ENCODE measurements at regions not wholly inside any gene's neighbourhood (a gene's known extent, or its start where the extent isn't known, plus 50 kb on each side); places are given as distances from the start of the nearest gene placed in this dataset.

- H3K27me3 ChIP-seq (ENCODE audit: insufficient read depth, low read length, poor library complexity, severe bottlenecking) = no peaks in the 10 kb centered on the region
- no peaks in the 10 kb centered on the region for H3K9me3 ChIP-seq (ENCODE audit: insufficient read depth, low read depth, low read length)
- peaks cover 20% of the 10 kb centered on the region for H3K4me1 ChIP-seq (ENCODE audit: insufficient read depth, low read length, poor library complexity, severe bottlenecking)
- no peak overlapping the region for H2AFZ ChIP-seq (ENCODE audit: low read length)
- no peaks in the 10 kb centered on the region for H3K36me3 ChIP-seq (ENCODE audit: insufficient read depth, low read length)
- no peaks in the 10 kb centered on the region for H4K20me1 ChIP-seq (ENCODE audit: insufficient read depth, low read length, poor library complexity, severe bottlenecking)
- H3K4me3 ChIP-seq (ENCODE audit: low read length, poor library complexity, severe bottlenecking) = no peak overlapping the region
- H3K79me2 ChIP-seq (ENCODE audit: insufficient read depth, low read length) = no peaks in the 10 kb centered on the region
- H3K9me2 ChIP-seq (replicated peaks; ENCODE audit: low read depth, low read length) = no peaks in the 10 kb centered on the region
- no peaks in the 10 kb centered on the region for H3F3A ChIP-seq (ENCODE audit: low read depth)
- H3K4me2 ChIP-seq (ENCODE audit: low read depth, low read length, poor library complexity, severe bottlenecking) = no peak overlapping the region
- no peak overlapping the region for H3K9ac ChIP-seq (ENCODE audit: low read depth, low read length, poor library complexity, severe bottlenecking)
- TF ChIP-seq CTCF (conservative IDR thresholded peaks at IDR 0.05; ENCODE audit: low read length) (no peak), EZH2phosphoT487 (IDR thresholded peaks at IDR 0.05; ENCODE audit: borderline replicate concordance) (no peak)
Measured at GRCh38 chr2:47686018-47686417, 96.9 kb upstream of the MSH6 start.

- H3K4me2 ChIP-seq (ENCODE audit: low read depth, low read length, poor library complexity, severe bottlenecking) = no peak overlapping the region
- no peaks in the 10 kb centered on the region for H3K36me3 ChIP-seq (ENCODE audit: insufficient read depth, low read length)
- H4K20me1 ChIP-seq (ENCODE audit: insufficient read depth, low read length, poor library complexity, severe bottlenecking) = no peaks in the 10 kb centered on the region
- H3K9me2 ChIP-seq (replicated peaks; ENCODE audit: low read depth, low read length) = no peaks in the 10 kb centered on the region
- no peak overlapping the region for H3K9ac ChIP-seq (ENCODE audit: low read depth, low read length, poor library complexity, severe bottlenecking)
- no peak overlapping the region for H2AFZ ChIP-seq (ENCODE audit: low read length)
- TF ChIP-seq CTCF (conservative IDR thresholded peaks at IDR 0.05; ENCODE audit: low read length) (no peak), EZH2phosphoT487 (IDR thresholded peaks at IDR 0.05; ENCODE audit: borderline replicate concordance) (no peak)
- no peaks in the 10 kb centered on the region for H3F3A ChIP-seq (ENCODE audit: low read depth)
- H3K9me3 ChIP-seq (ENCODE audit: insufficient read depth, low read depth, low read length) = no peaks in the 10 kb centered on the region
- H3K79me2 ChIP-seq (ENCODE audit: insufficient read depth, low read length) = no peaks in the 10 kb centered on the region
- H3K27me3 ChIP-seq (ENCODE audit: insufficient read depth, low read length, poor library complexity, severe bottlenecking) = no peaks in the 10 kb centered on the region
- no peak overlapping the region for H3K4me3 ChIP-seq (ENCODE audit: low read length, poor library complexity, severe bottlenecking)
- H3K4me1 ChIP-seq (ENCODE audit: insufficient read depth, low read length, poor library complexity, severe bottlenecking) = no peaks in the 10 kb centered on the region
Measured at GRCh38 chr2:47682216-47682749, 100.7 kb upstream of the MSH6 start.

GRCh38 chr2:47676261-47676926, 105.6 kb upstream of the KCNK12 start:
- Histone ChIP-seq H3K27me3 (ENCODE audit: insufficient read depth, low read length, poor library complexity, severe bottlenecking) (no peaks in the 10 kb centered on the region), H3K4me1 (ENCODE audit: insufficient read depth, low read length, poor library complexity, severe bottlenecking) (no peaks in the 10 kb centered on the region), H3K36me3 (ENCODE audit: insufficient read depth, low read length) (no peaks in the 10 kb centered on the region), H3K4me3 (ENCODE audit: low read length, poor library complexity, severe bottlenecking) (no peak overlapping the region), H3K9me3 (ENCODE audit: insufficient read depth, low read depth, low read length) (no peaks in the 10 kb centered on the region), H4K20me1 (ENCODE audit: insufficient read depth, low read length, poor library complexity, severe bottlenecking) (no peaks in the 10 kb centered on the region), H2AFZ (ENCODE audit: low read length) (no peak overlapping the region), H3K79me2 (ENCODE audit: insufficient read depth, low read length) (no peaks in the 10 kb centered on the region), H3K9ac (ENCODE audit: low read depth, low read length, poor library complexity, severe bottlenecking) (no peak overlapping the region), H3K9me2 (replicated peaks; ENCODE audit: low read depth, low read length) (no peaks in the 10 kb centered on the region), H3F3A (ENCODE audit: low read depth) (no peaks in the 10 kb centered on the region), H3K4me2 (ENCODE audit: low read depth, low read length, poor library complexity, severe bottlenecking) (no peak overlapping the region)
- TF ChIP-seq CTCF (conservative IDR thresholded peaks at IDR 0.05; ENCODE audit: low read length) (no peak), EZH2phosphoT487 (IDR thresholded peaks at IDR 0.05; ENCODE audit: borderline replicate concordance) (no peak)

Data from Loucy (cell line).